Cardiac fibroblast (primary cell): ENCODE measurements at regions not wholly inside any gene's neighbourhood (a gene's known extent, or its start where the extent isn't known, plus 50 kb on each side); places are given as distances from the start of the nearest gene placed in this dataset.
A peak's percentile ranks its signal among the peaks of the same experiment; 100 is the strongest.

Source experiments
- DNase-seq, 2 donors: peaks; one replicate each; pipeline versions ENCODE4 v3.0.0 to v3.0.0-alpha.2; 2010; ENCODE audit warnings: low read depth in 2 of 2
- H3K4me3 ChIP-seq, 2 donors: replicated peaks in 1 of 2; 1 replicate in 1 of 2; 2 replicates in 1 of 2; pipeline ENCODE4 v1.5.1; 2011; ENCODE audit warnings: low read depth in 2 of 2, low read length in 2 of 2, mild to moderate bottlenecking in 2 of 2, moderate library complexity in 1 of 2
- CTCF ChIP-seq: IDR thresholded peaks from one replicate; pipeline ENCODE4 v1.5.1; 2011; ENCODE audit warnings: low read depth, mild to moderate bottlenecking, low read length, inconsistent platforms

GRCh38 chr16:85216522-85217375 lies 104.5 kb upstream of the CIBAR2 start:
- DNase-seq, result no peak
- H3K4me3 ChIP-seq, result no peak overlapping the region
- no peak for TF ChIP-seq CTCF

- TF ChIP-seq CTCF, result no peak
- DNase-seq, result peak; percentile 58 to 89
- H3K4me3 ChIP-seq, result peak overlapping the region; percentile 8 to 35
These were observed 108.0 kb upstream of the CIBAR2 start for GRCh38 chr16:85220125-85220839.

- TF ChIP-seq CTCF, result no peak
- no peak overlapping the region for H3K4me3 ChIP-seq
- DNase-seq, result no peak
These were observed 108.9 kb upstream of the CIBAR2 start for GRCh38 chr16:85220964-85221731.

GRCh38 chr16:85221771-85222154 lies 109.5 kb upstream of the CIBAR2 start:
- no peak for TF ChIP-seq CTCF
- no peak overlapping the region for H3K4me3 ChIP-seq
- no peak for DNase-seq

- no peak for TF ChIP-seq CTCF
- H3K4me3 ChIP-seq, result no peak overlapping the region
- DNase-seq, result no peak
These were observed 110.0 kb upstream of the CIBAR2 start for GRCh38 chr16:85222155-85222863.

GRCh38 chr16:85225257-85225656 lies 113.0 kb upstream of the CIBAR2 start:
- DNase-seq, result peak in 1 of 2 donors; percentile 8
- no peak overlapping the region for H3K4me3 ChIP-seq
- no peak for TF ChIP-seq CTCF
